ENCODE measurements at regions not wholly inside any gene's neighbourhood (a gene's known extent, or its start where the extent isn't known, plus 50 kb on each side); places are given as distances from the start of the nearest gene placed in this dataset.

GRCh38 chr13:110798081-110798994 lies 84.8 kb downstream of the ING1 start:
- TF ChIP-seq CTCF (IDR thresholded peaks at IDR 0.05; ENCODE audit: insufficient read depth, low read depth, low read length), result no peak
- H3K4me3 ChIP-seq (ENCODE audit: low read depth, low read length), result no peak overlapping the region
- no peak for DNase-seq (ENCODE audit: low read depth)

DNA sequence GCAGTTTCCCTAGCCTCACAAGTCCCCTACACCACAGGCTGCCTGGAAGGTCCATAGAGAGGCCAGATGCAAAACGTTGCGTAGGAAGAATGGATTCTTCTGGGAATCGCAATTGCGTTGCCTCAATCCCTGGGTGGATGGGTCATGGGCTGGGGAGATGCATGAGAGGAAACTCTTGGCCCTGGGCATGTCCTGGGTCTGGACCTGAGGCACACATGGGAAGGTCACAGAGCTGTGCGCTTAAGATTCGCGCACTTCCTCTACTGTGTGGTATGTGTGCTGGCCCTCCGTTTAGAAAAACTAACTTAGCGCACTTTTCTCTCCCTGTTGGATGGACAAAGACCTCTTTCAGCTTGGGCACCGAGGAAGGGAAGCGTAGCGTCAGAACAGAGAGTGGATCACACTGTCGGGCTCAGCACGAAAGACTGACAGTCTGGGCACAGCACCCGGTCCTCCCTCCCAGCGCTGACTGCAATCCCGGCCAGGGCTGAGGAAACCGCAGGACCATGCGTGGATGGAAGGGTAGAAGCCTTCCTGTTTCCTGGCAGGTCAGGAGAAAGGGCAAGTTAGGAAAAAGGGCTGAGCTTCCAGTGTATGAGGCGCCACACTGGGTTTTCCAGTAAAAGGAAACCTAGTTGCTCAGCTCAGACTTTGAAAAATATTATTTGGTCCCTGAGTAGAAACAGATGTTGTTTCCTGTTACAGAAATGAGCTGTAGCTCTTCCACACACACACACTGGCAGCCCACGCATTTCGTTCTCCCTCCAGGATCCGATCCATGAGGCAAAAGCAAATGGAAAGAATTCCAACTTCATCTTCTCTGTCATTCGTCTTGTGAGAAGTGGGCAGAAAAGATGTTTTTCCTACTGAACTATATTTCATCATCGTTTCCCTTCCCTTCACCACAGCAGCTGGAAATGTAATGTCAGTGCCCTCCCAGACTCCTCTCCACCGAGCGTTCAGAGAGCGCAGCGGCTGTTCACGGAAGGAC lies 86.0 kb downstream of the ING1 start:
- peak overlapping the region; percentile 44 for H3K4me3 ChIP-seq (ENCODE audit: low read depth, low read length)
- TF ChIP-seq CTCF (IDR thresholded peaks at IDR 0.05; ENCODE audit: insufficient read depth, low read depth, low read length), result no peak
- peak; percentile 90 for DNase-seq (ENCODE audit: low read depth)

- TF ChIP-seq CTCF (IDR thresholded peaks at IDR 0.05; ENCODE audit: insufficient read depth, low read depth, low read length), result peak; percentile 13
These were observed 87.5 kb downstream of the ING1 start for GRCh38 chr13:110801044-110801443.

DNA sequence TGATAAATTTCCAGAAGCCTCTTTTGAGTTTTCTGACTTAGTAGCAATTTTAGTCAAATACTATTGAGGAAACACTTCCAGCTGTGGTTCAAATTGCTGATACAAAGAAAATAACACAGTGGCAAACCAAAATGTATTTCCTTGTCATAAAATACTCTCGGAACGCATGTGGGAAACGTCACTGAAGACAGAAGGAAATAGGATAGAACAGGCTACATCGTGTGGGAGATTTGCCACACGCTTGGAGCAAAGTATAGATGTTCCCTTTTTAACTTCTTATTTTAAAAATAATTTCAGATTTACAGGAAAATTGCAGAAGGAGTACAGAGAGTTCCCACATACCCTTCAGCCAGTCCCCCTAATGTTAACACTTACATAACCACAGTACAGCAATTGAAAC lies 88.8 kb downstream of the ING1 start:
- no peak for TF ChIP-seq CTCF (IDR thresholded peaks at IDR 0.05; ENCODE audit: insufficient read depth, low read depth, low read length)

More at GRCh38 chr13:110801044-110801443, 87.5 kb downstream of the ING1 start:
- H3K4me3 ChIP-seq (ENCODE audit: low read depth, low read length), result no peak overlapping the region
- no peak for DNase-seq (ENCODE audit: low read depth)

GRCh38 chr13:110806636-110807035 lies 93.1 kb downstream of the ING1 start:
- TF ChIP-seq CTCF (IDR thresholded peaks at IDR 0.05; ENCODE audit: insufficient read depth, low read depth, low read length), result no peak
- DNase-seq (ENCODE audit: low read depth), result no peak
- H3K4me3 ChIP-seq (ENCODE audit: low read depth, low read length), result no peak overlapping the region

More for the DNA sequence above, 88.8 kb downstream of the ING1 start:
- H3K4me3 ChIP-seq (ENCODE audit: low read depth, low read length), result no peak overlapping the region
- DNase-seq (ENCODE audit: low read depth), result no peak

- TF ChIP-seq CTCF (IDR thresholded peaks at IDR 0.05; ENCODE audit: insufficient read depth, low read depth, low read length), result no peak
- no peak overlapping the region for H3K4me3 ChIP-seq (ENCODE audit: low read depth, low read length)
- DNase-seq (ENCODE audit: low read depth), result no peak
These were observed 94.0 kb downstream of the ING1 start for GRCh38 chr13:110807546-110807945.

Data from fibroblast of villous mesenchyme (primary cell).